Activated naive CD4-positive, alpha-beta T cell treated with anti-CD3 and anti-CD28 coated beads, Interleukin-2, amount 50 U/mL, for 24 hours (primary cell): ENCODE measurements at regions not wholly inside any gene's neighbourhood (a gene's known extent, or its start where the extent isn't known, plus 50 kb on each side); places are given as distances from the start of the nearest gene placed in this dataset.
"Not testable (repeated sequence)": the region's sequence is repeated elsewhere in the genome, so short reads cannot be mapped to it uniquely, and the experiment has no call there.

ENCODE experiments used
- H3K27ac Mint-ChIP-seq: one replicate; pipeline ENCODE4 v1.8.0; 2021; ENCODE audit warnings: mild to moderate bottlenecking, mixed read lengths
- H3K27me3 Mint-ChIP-seq: one replicate; pipeline ENCODE4 v1.8.0; 2021; ENCODE audit warnings: mixed read lengths
- H3K36me3 Mint-ChIP-seq: one replicate; pipeline ENCODE4 v1.8.0; 2021; ENCODE audit warnings: mixed read lengths
- H3K4me1 Mint-ChIP-seq: one replicate; pipeline ENCODE4 v1.8.0; 2021; ENCODE audit warnings: mixed read lengths
- H3K4me3 Mint-ChIP-seq: one replicate; pipeline ENCODE4 v1.8.0; 2021; ENCODE audit warnings: mild to moderate bottlenecking, mixed read lengths
- H3K9me3 Mint-ChIP-seq: one replicate; pipeline ENCODE4 v1.8.0; 2021; ENCODE audit warnings: mixed read lengths

DNA sequence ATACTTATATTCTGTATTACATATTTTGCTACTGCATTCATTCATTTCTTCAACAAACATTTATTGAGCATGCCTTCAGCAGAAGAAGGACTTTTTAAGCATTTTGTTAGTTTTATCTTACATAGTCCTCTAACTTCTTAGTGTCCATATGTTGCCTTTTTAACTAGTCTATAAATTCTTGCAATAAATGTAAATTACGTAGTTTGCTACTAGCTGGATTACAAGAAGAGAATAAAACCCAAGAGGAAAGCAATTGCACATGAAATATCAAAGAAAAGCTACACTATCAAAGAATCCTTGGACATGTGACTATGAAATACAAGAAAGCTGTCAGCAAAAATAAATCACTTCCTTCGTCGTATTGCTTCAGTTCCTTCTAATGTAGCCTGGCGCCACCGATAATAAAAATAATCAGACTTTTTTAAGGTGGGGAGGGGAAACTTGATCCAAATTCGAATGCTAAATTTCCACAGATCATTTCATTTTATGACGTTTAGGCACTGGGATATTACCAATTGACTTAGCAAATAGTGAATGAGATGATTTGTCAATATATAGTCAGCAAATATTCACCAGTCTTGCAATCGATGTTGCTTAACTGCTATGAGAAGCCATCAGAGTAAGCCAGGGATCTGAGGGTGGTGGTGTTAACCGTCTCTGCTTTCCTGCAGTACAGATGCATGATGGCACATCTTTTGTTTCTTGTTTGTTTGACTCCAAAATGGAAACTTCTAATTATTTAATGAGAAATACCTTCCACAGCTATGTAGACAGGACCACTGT lies 258.7 kb upstream of the EXOC2 start:
- H3K27me3 Mint-ChIP-seq: peaks cover 13% of the 10 kb centered on the region
- no peaks in the 10 kb centered on the region for H3K9me3 Mint-ChIP-seq
- no peaks in the 10 kb centered on the region for H3K4me1 Mint-ChIP-seq
- no peak overlapping the region for H3K27ac Mint-ChIP-seq
- no peaks in the 10 kb centered on the region for H3K36me3 Mint-ChIP-seq
- H3K4me3 Mint-ChIP-seq: no peak overlapping the region

- Mint-ChIP-seq H3K9me3 (no peaks in the 10 kb centered on the region), H3K36me3 (no peaks in the 10 kb centered on the region), H3K4me3 (no peak overlapping the region), H3K27ac (no peak overlapping the region), H3K27me3 (peaks cover 2% of the 10 kb centered on the region), H3K4me1 (no peaks in the 10 kb centered on the region)
Observed at GRCh38 chr6:947235-947934, 254.4 kb upstream of the EXOC2 start.

GRCh38 chr6:946546-946945 lies 253.6 kb upstream of the EXOC2 start:
- Mint-ChIP-seq H3K9me3 (no peaks in the 10 kb centered on the region), H3K36me3 (no peaks in the 10 kb centered on the region), H3K4me1 (no peaks in the 10 kb centered on the region), H3K4me3 (no peak overlapping the region), H3K27me3 (peaks cover 2% of the 10 kb centered on the region), H3K27ac (no peak overlapping the region)

- H3K27ac Mint-ChIP-seq: no peak overlapping the region
- no peaks in the 10 kb centered on the region for H3K9me3 Mint-ChIP-seq
- no peaks in the 10 kb centered on the region for H3K36me3 Mint-ChIP-seq
- H3K27me3 Mint-ChIP-seq: peaks cover 3% of the 10 kb centered on the region
- H3K4me3 Mint-ChIP-seq: no peak overlapping the region
- no peaks in the 10 kb centered on the region for H3K4me1 Mint-ChIP-seq
Observed at GRCh38 chr6:939526-940252, 246.8 kb upstream of the EXOC2 start.

DNA sequence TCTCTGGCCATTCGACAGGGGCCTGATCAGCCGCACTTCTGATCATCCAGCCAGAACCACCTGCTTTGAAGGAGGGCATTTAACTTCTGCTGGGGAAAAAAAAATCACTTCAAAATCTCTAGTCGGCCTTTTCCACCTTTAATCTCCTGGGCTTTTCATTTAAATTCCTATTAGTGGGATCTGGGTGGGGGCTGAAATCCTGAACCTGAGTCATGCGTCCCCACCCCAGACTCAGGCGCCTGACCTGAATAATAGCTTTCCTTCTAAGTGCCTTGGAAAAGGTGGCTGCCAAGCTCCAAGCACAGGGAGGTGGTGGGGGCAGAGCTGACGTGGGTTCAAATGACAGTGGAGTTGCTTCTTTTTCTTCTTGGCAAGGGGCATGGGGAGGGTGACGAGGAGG lies 246.0 kb upstream of the EXOC2 start:
- Mint-ChIP-seq H3K27me3 (peaks cover 3% of the 10 kb centered on the region), H3K4me3 (no peak overlapping the region), H3K27ac (no peak overlapping the region), H3K9me3 (no peaks in the 10 kb centered on the region), H3K36me3 (no peaks in the 10 kb centered on the region), H3K4me1 (no peaks in the 10 kb centered on the region)

DNA sequence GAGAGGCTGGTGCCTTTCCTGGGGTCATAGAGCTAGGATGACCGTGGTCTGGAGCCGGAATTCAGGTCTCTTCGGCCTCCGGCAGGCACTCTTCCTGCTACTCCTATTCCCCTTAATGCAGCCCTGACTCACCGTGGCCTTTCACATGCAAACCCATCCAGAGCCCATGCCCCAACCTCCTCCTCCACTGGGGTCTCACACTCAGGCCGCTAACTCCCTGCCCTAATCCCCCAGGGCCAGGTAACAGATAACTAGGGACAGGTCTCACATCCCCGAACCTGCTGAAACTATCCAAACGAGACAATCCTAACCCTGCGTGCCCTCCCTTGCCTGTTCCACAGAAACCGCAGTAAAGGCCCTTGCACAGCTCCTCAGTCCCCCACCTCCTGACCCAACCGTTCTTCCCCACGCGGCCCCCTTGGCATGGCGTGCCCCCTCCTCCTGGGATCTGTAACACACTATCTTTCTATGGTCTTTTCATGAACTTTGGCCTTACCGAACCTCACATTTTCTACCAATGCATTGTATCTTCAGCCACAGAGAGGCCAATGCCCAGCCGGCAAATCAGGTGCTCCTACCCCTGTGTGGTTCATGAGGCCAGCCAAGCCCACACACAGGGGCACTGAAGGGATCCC lies 245.4 kb upstream of the EXOC2 start:
- no peaks in the 10 kb centered on the region for H3K4me1 Mint-ChIP-seq
- no peaks in the 10 kb centered on the region for H3K9me3 Mint-ChIP-seq
- H3K27ac Mint-ChIP-seq: no peak overlapping the region
- no peaks in the 10 kb centered on the region for H3K36me3 Mint-ChIP-seq
- no peak overlapping the region for H3K4me3 Mint-ChIP-seq
- peaks cover 3% of the 10 kb centered on the region for H3K27me3 Mint-ChIP-seq

DNA sequence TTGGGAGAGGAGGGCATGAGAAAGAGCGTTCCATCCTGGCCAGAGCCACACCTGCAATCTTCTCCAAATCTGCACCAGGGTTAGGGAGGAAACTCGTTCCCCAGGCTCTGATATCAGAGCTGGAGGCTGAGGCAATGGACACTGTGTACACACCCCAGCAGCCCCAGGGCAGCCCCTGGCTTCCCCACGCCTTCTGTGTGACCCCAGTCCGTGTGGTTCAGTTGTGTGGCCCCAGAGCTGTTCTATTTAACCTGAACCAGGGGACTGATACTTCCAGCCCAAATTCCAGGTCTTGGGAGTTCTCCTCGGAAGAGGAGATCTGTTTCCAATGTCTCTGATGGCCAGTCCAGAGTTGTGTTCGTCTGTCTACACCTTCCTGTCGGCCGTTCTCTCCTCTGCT lies 242.6 kb upstream of the EXOC2 start:
- Mint-ChIP-seq H3K4me3 (no peak overlapping the region), H3K27ac (no peak overlapping the region), H3K9me3 (no peaks in the 10 kb centered on the region), H3K27me3 (peaks cover 1% of the 10 kb centered on the region), H3K4me1 (no peaks in the 10 kb centered on the region), H3K36me3 (no peaks in the 10 kb centered on the region)

GRCh38 chr6:934686-935085 lies 241.7 kb upstream of the EXOC2 start:
- peaks cover 1% of the 10 kb centered on the region for H3K27me3 Mint-ChIP-seq

GRCh38 chr6:931919-932318 lies 239.0 kb upstream of the EXOC2 start:
- not testable (repeated sequence) for H3K27ac Mint-ChIP-seq, H3K9me3 Mint-ChIP-seq, H3K4me1 Mint-ChIP-seq

More at GRCh38 chr6:934686-935085, 241.7 kb upstream of the EXOC2 start:
- Mint-ChIP-seq H3K9me3 (no peaks in the 10 kb centered on the region), H3K4me3 (no peak overlapping the region), H3K4me1 (no peaks in the 10 kb centered on the region), H3K36me3 (no peaks in the 10 kb centered on the region), H3K27ac (no peak overlapping the region)

DNA sequence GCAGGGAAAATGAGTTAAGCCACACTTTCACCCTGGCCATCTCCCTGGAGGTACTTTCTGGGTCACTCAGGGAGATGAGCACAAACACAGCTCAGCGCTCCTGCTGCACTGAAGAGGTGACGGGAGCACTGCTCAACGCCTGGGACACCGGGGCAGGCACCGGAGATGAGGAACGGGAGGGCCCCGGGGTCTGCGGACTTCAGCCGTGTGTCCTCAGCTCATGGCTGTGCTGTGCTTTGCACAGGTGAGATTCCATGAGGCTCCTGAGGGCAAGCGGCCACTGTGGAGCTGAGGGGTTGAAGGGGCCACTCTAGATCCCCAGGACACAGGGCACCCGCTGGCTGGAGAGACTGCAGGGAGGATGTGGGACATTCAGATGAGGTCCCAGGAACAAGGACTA lies 234.2 kb upstream of the EXOC2 start:
- Mint-ChIP-seq H3K27me3 (peaks cover 18% of the 10 kb centered on the region), H3K4me3 (no peak overlapping the region), H3K4me1 (no peaks in the 10 kb centered on the region), H3K9me3 (peaks cover 13% of the 10 kb centered on the region), H3K36me3 (no peaks in the 10 kb centered on the region), H3K27ac (no peak overlapping the region)

More at GRCh38 chr6:931919-932318, 239.0 kb upstream of the EXOC2 start:
- H3K36me3 Mint-ChIP-seq, H3K4me3 Mint-ChIP-seq, H3K27me3 Mint-ChIP-seq: not testable (repeated sequence)

- H3K36me3 Mint-ChIP-seq: peaks cover 1% of the 10 kb centered on the region
- no peak overlapping the region for H3K4me3 Mint-ChIP-seq
- peaks cover 18% of the 10 kb centered on the region for H3K27me3 Mint-ChIP-seq
- peaks cover 13% of the 10 kb centered on the region for H3K9me3 Mint-ChIP-seq
- H3K4me1 Mint-ChIP-seq: no peaks in the 10 kb centered on the region
- no peak overlapping the region for H3K27ac Mint-ChIP-seq
Observed at GRCh38 chr6:925656-926213, 232.8 kb upstream of the EXOC2 start.

DNA sequence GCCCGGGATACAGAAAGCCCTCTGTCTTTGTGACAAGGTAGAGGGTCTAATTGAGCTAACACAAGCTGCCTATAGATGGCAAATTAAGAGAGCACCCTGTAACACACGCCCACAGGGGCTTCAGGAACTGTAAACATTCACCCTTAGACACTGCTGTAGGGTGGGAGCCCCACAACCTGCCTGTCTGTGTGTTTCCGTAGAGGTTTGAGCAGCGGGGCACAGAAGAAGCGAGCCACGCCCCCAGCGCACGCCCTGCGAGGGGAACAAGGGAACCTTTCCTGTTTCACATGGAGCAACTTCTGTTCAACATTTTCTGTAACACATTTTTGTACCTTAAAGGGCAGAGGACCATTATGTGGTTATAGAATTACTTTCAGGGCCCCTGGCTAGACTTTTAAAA lies 231.7 kb upstream of the EXOC2 start:
- H3K36me3 Mint-ChIP-seq: peaks cover 4% of the 10 kb centered on the region
- H3K27me3 Mint-ChIP-seq: peaks cover 18% of the 10 kb centered on the region

DNA sequence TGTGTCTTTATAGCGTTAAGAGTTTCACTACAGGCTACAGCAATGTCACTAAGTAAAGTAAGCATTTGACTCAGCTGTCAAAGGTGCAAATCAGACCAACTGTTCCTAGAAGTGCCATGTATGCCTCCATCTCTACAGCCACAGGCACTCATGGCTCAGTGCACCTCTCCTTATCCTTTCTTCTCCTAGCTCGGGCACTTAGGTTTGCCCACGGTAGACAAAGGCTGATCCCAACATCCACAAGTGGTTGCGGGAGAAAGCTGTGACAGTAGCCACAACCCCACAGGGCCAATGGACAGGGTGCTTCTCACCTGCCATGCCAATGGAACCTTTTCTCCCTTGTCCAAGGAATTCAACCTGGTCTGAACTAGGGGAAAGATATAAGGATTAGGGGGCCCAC lies 228.5 kb upstream of the EXOC2 start:
- Mint-ChIP-seq H3K4me3 (no peak overlapping the region), H3K4me1 (no peaks in the 10 kb centered on the region), H3K9me3 (peaks cover 23% of the 10 kb centered on the region), H3K36me3 (peaks cover 4% of the 10 kb centered on the region), H3K27me3 (peaks cover 13% of the 10 kb centered on the region), H3K27ac (no peak overlapping the region)

More for the DNA sequence above, 231.7 kb upstream of the EXOC2 start:
- Mint-ChIP-seq H3K4me1 (no peaks in the 10 kb centered on the region), H3K4me3 (no peak overlapping the region), H3K27ac (no peak overlapping the region), H3K9me3 (peaks cover 13% of the 10 kb centered on the region)

- Mint-ChIP-seq H3K27me3 (peaks cover 14% of the 10 kb centered on the region), H3K36me3 (peaks cover 4% of the 10 kb centered on the region), H3K27ac (no peak overlapping the region), H3K9me3 (peaks cover 23% of the 10 kb centered on the region), H3K4me1 (no peaks in the 10 kb centered on the region), H3K4me3 (no peak overlapping the region)
Observed at GRCh38 chr6:920512-920911, 227.6 kb upstream of the EXOC2 start.

- Mint-ChIP-seq H3K9me3 (peaks cover 23% of the 10 kb centered on the region), H3K27me3 (peaks cover 16% of the 10 kb centered on the region), H3K27ac (no peak overlapping the region), H3K4me3 (no peak overlapping the region), H3K4me1 (no peaks in the 10 kb centered on the region), H3K36me3 (peaks cover 4% of the 10 kb centered on the region)
Observed at GRCh38 chr6:919500-919899, 226.6 kb upstream of the EXOC2 start.
